Fibroblast of skin of scalp (primary cell): ENCODE measurements at regions not wholly inside any gene's neighbourhood (a gene's known extent, or its start where the extent isn't known, plus 50 kb on each side); places are given as distances from the start of the nearest gene placed in this dataset.
A peak's percentile ranks its signal among the peaks of the same experiment; 100 is the strongest.

Source experiments
- DNase-seq: peaks from one replicate; pipeline ENCODE4 v3.0.0-alpha.2; 2013

- DNase-seq = no peak
Measured at GRCh38 chr5:124414973-124415372, 331.5 kb downstream of the ZNF608 start.

- peak; percentile 14 for DNase-seq
Measured at GRCh38 chr5:124410539-124411488, 335.6 kb downstream of the ZNF608 start.

GRCh38 chr5:124408738-124409453 lies 337.5 kb downstream of the ZNF608 start:
- DNase-seq = peak; percentile 35

- DNase-seq = no peak
Measured at GRCh38 chr5:124404796-124405195, 341.6 kb downstream of the ZNF608 start.

- no peak for DNase-seq
Measured at GRCh38 chr5:124403281-124403680, 343.2 kb downstream of the ZNF608 start.

- peak; percentile 36 for DNase-seq
Measured at GRCh38 chr5:124402144-124402581, 344.3 kb downstream of the ZNF608 start.

GRCh38 chr5:124401476-124402143 lies 344.8 kb downstream of the ZNF608 start:
- DNase-seq = no peak

GRCh38 chr5:124399426-124399961 lies 346.9 kb downstream of the ZNF608 start:
- DNase-seq = peak; percentile 29

GRCh38 chr5:124398460-124398859 lies 348.0 kb downstream of the ZNF608 start:
- peak; percentile 82 for DNase-seq

GRCh38 chr5:124397317-124397716 lies 349.1 kb downstream of the ZNF608 start:
- DNase-seq = no peak

GRCh38 chr5:124395926-124396325 lies 350.5 kb downstream of the ZNF608 start:
- DNase-seq = no peak

- no peak for DNase-seq
Measured at GRCh38 chr5:124395287-124395686, 351.2 kb downstream of the ZNF608 start.

- no peak for DNase-seq
Measured at GRCh38 chr5:124394700-124395245, 351.7 kb downstream of the ZNF608 start.

GRCh38 chr5:124393584-124394379 lies 352.7 kb downstream of the ZNF608 start:
- DNase-seq = no peak

- no peak for DNase-seq
Measured at GRCh38 chr5:124383693-124384092, 362.7 kb downstream of the ZNF608 start.

- no peak for DNase-seq
Measured at GRCh38 chr5:124377386-124377785, 369.1 kb downstream of the ZNF608 start.

- DNase-seq = peak; percentile 57
Measured at GRCh38 chr5:124373883-124374282, 372.6 kb downstream of the ZNF608 start.

GRCh38 chr5:124372457-124372856 lies 374.0 kb downstream of the ZNF608 start:
- peak; percentile 20 for DNase-seq

GRCh38 chr5:124371111-124371706 lies 375.2 kb downstream of the ZNF608 start:
- DNase-seq = peak; percentile 6

- no peak for DNase-seq
Measured at GRCh38 chr5:124370601-124371000, 375.8 kb downstream of the ZNF608 start.

- DNase-seq = no peak
Measured at GRCh38 chr5:124365361-124365801, 381.1 kb downstream of the ZNF608 start.
